Gastrocnemius medialis (tissue), 4 donors: ENCODE measurements at regions not wholly inside any gene's neighbourhood (a gene's known extent, or its start where the extent isn't known, plus 50 kb on each side); places are given as distances from the start of the nearest gene placed in this dataset.

Source experiments
- CTCF ChIP-seq, 5 experiments: fragments of 450-650 bp in 3 of 5; fragments of 200-600 bp in 2 of 5; sonication (generic) in 2 of 5; IDR thresholded peaks in 4 of 5; conservative IDR thresholded peaks in 1 of 5; 1 replicate in 4 of 5; 2 replicates in 1 of 5; pipeline ENCODE4 v1.5.1; 2016 to 2019; ENCODE audit warnings: antibody characterized with exemption in 5 of 5, mild to moderate bottlenecking in 3 of 5, moderate library complexity in 3 of 5
- POLR2A ChIP-seq, 2 donors: fragments of 450-650 bp; IDR thresholded peaks; one replicate each; pipeline ENCODE4 v1.6.1; 2017; ENCODE audit warnings: antibody characterized with exemption in 2 of 2, mild to moderate bottlenecking in 2 of 2, moderate library complexity in 2 of 2

GRCh38 chr21:15365751-15366392 is 301.1 kb upstream of the NRIP1 start:
- TF ChIP-seq CTCF (IDR thresholded peaks at IDR 0.05 in 4 of 5, conservative IDR thresholded peaks at IDR 0.05 in 1 of 5) (no peak), POLR2A (IDR thresholded peaks at IDR 0.05) (no peak)
